HFF-Myc (cell line): ENCODE measurements at regions not wholly inside any gene's neighbourhood (a gene's known extent, or its start where the extent isn't known, plus 50 kb on each side); places are given as distances from the start of the nearest gene placed in this dataset.

Experiments
- DNase-seq: peaks from one replicate; pipeline ENCODE4 v3.0.0-alpha.2; 2011; ENCODE audit warnings: low read depth; ENCODE audit errors: extremely low read depth
- H3K4me3 ChIP-seq: replicated peaks from 2 replicates; pipeline ENCODE4 v1.5.1; 2011; ENCODE audit warnings: low read depth, mild to moderate bottlenecking, control low read depth, low read length
- TF ChIP-seq, protein P1 (sequence below): IDR thresholded peaks from 2 replicates; pipeline ENCODE4 v1.5.1; 2012; ENCODE audit warnings: mild to moderate bottlenecking, low read depth, low read length, control low read depth; ENCODE audit errors: missing control alignments

DNA sequence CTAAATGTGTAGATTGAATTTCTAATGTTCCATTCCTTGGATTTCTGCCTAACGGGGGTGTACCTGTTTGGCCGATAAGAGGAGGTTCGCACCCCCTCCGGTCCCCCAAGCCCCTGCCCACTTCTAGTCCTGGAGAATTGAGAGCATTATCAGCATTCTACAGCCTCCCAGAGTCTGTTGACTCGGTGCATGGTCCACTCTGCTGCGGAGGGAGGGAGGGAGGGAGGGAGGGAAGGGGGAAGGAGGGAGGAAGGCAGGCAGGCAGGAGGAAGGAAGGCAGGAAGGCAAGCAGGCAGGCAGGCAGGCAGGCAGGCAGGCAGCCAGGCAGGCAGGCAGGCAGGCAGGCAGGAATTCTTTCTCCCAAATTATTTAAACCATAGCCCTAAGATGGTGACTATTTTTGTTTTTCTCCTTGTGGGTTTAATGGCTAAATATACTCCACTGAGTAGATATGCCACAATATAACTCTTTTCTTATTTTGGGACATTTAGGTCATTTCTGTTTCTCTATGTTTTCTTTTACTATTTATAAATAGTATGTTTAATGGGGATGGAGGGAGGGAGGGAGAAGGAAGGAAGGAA lies 69.5 kb upstream of the CHST15 start:
- H3K4me3 ChIP-seq: no peak overlapping the region
- TF ChIP-seq, protein P1, sequence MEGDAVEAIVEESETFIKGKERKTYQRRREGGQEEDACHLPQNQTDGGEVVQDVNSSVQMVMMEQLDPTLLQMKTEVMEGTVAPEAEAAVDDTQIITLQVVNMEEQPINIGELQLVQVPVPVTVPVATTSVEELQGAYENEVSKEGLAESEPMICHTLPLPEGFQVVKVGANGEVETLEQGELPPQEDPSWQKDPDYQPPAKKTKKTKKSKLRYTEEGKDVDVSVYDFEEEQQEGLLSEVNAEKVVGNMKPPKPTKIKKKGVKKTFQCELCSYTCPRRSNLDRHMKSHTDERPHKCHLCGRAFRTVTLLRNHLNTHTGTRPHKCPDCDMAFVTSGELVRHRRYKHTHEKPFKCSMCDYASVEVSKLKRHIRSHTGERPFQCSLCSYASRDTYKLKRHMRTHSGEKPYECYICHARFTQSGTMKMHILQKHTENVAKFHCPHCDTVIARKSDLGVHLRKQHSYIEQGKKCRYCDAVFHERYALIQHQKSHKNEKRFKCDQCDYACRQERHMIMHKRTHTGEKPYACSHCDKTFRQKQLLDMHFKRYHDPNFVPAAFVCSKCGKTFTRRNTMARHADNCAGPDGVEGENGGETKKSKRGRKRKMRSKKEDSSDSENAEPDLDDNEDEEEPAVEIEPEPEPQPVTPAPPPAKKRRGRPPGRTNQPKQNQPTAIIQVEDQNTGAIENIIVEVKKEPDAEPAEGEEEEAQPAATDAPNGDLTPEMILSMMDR: no peak
- no peak for DNase-seq

DNA sequence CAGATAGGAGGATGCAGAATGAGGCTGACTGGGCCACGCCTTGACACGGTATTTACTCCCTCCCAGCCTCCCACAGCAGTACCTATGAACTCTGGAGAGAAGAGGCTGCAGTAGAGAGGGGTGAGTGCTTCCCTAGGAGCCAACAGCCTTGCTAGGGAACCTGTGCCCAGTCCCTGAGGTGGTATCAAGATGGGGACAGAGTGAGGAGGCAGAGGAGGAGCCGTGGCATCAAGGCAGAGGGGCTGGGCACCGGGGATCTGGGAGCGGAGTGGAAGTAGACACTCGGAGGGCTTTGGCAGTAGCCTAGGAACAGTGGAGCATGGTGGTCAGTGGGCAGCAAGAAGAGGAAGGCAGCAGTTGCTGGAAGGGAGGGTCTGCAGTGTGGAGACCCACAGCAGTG lies 68.7 kb upstream of the CHST15 start:
- TF ChIP-seq, protein P1: no peak
- no peak for DNase-seq
- H3K4me3 ChIP-seq: no peak overlapping the region

DNA sequence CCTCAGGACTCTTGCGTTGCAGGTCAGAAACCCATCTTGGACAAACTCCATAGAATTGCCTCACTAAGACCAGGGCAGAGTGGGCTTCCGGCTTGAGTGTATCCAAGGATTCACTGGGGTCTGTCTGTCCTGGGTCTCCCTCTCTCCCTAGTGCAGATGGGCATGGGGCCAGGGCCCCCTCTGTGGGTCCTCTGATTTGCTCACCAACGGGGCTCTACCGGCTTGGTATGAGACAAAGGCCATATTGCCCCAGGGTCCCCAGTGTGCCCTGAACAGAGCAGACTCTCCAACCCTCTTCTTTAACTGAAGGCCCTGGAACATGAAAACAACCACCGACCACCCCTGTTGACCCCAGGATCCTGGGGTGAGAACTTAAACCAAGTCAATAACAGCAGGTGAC lies 68.2 kb upstream of the CHST15 start:
- H3K4me3 ChIP-seq: no peak overlapping the region
- no peak for DNase-seq
- TF ChIP-seq, protein P1: no peak

- TF ChIP-seq, protein P1: no peak
- H3K4me3 ChIP-seq: no peak overlapping the region
- no peak for DNase-seq
These were observed 67.7 kb upstream of the CHST15 start for GRCh38 chr10:124160943-124161582.

GRCh38 chr10:124160176-124160575 lies 66.8 kb upstream of the CHST15 start:
- H3K4me3 ChIP-seq: no peak overlapping the region
- no peak for DNase-seq
- TF ChIP-seq, protein P1: no peak

DNA sequence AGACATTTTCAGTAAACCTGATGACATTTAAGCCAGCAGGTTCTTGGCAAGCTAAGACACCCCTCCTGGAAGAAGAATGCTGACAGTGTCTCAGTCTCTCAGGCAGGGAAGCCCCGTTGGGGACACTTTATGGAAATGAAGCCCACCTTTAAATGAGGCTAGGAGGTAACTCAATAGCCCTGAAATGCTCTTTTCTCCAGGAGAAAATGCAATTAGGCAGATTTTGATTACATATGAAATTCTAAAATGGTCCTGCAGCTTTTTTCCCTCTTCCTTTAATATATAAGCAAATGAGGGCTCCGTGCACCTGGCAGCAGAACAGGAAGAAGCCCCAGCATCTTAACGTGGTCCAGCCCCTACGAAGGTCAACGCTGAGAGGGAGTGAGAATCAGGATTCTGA lies 65.8 kb upstream of the CHST15 start:
- H3K4me3 ChIP-seq: no peak overlapping the region
- no peak for DNase-seq
- TF ChIP-seq, protein P1: no peak
